ENCODE measurements at regions not wholly inside any gene's neighbourhood (a gene's known extent, or its start where the extent isn't known, plus 50 kb on each side); places are given as distances from the start of the nearest gene placed in this dataset.

GRCh38 chr20:60365064-60365666, 406.9 kb downstream of the CDH26 start:
- H3K14ac ChIP-seq (replicated peaks; ENCODE audit: low read depth, low read length): no peak overlapping the region
- no peak overlapping the region for H3K56ac ChIP-seq (ENCODE audit: extremely low read depth, insufficient read depth, low read length)
- H3K4me1 ChIP-seq (ENCODE audit: control insufficient read depth, insufficient read depth, low read length): no peaks in the 10 kb centered on the region
- no peak overlapping the region for H4K5ac ChIP-seq (ENCODE audit: low read depth, low read length)
- no peaks in the 10 kb centered on the region for H3K27me3 ChIP-seq (ENCODE audit: control insufficient read depth, insufficient read depth, low read length)
- no peaks in the 10 kb centered on the region for H4K20me1 ChIP-seq (ENCODE audit: insufficient read depth, low read length)
- no peak overlapping the region for H2BK15ac ChIP-seq (ENCODE audit: low read depth, low read length)
- no peak overlapping the region for H2AFZ ChIP-seq (replicated peaks; ENCODE audit: low read length, poor library complexity)
- H3K27ac ChIP-seq (ENCODE audit: insufficient read depth, low read length): no peak overlapping the region
- no peak overlapping the region for H2AK9ac ChIP-seq (replicated peaks; ENCODE audit: low read depth, low read length, poor library complexity)
- in situ Hi-C loops (cut with MboI; ENCODE audit: low sequenced_read_pairs) (no loop called here), intact Hi-C loops (cut with micrococcal nuclease) (no loop called here), dilution Hi-C loops (cut with HindIII; ENCODE audit: low sequenced_read_pairs, unreplicated experiment) (no loop called here)
- H3K18ac ChIP-seq (ENCODE audit: low read depth, low read length): no peak overlapping the region
- H3K9me3 ChIP-seq (ENCODE audit: control insufficient read depth, insufficient read depth, low read length): peaks cover 11% of the 10 kb centered on the region
- no peak overlapping the region for H3K4me3 ChIP-seq (ENCODE audit: insufficient read depth, low read depth, low read length)
- no peak overlapping the region for H3K4ac ChIP-seq (ENCODE audit: low read depth, low read length)
- ChIA-PET POLR2A (ENCODE audit: unreplicated experiment) (no interaction called here), CTCF (no interaction called here)
- no peak overlapping the region for H2AK5ac ChIP-seq (ENCODE audit: low read depth, low read length)
- ATAC-seq (ENCODE audit: low read depth): no peak
- no peak overlapping the region for H2BK20ac ChIP-seq (ENCODE audit: low read depth, low read length)
- no peaks in the 10 kb centered on the region for H3K9me1 ChIP-seq (ENCODE audit: insufficient read depth, low read length)
- H2BK5ac ChIP-seq (ENCODE audit: low read depth, low read length, poor library complexity, severe bottlenecking): no peak overlapping the region
- H2BK120ac ChIP-seq (ENCODE audit: low read depth, low read length): no peak overlapping the region
- no peak overlapping the region for H3K23ac ChIP-seq (ENCODE audit: low read depth, low read length)
- TF ChIP-seq POLR2A (IDR thresholded peaks at IDR 0.05; ENCODE audit: low read depth, low read length): no peak
- TF ChIP-seq BHLHE40 (IDR thresholded peaks at IDR 0.05; ENCODE audit: low read depth, low read length): no peak
- TF ChIP-seq RCOR1 (IDR thresholded peaks at IDR 0.05; ENCODE audit: insufficient replicate concordance, low read length): no peak
- TF ChIP-seq RFX5 (IDR thresholded peaks at IDR 0.05; ENCODE audit: low read depth, low read length): no peak
- TF ChIP-seq RAD21 (IDR thresholded peaks at IDR 0.05; ENCODE audit: low read length): peak; percentile 29; the same call in 1 of the 2 replicates
- TF ChIP-seq SMC3 (IDR thresholded peaks at IDR 0.05; ENCODE audit: low read depth, low read length): no peak
- no peak for TF ChIP-seq NFE2L2 (IDR thresholded peaks at IDR 0.05; ENCODE audit: low read depth, low read length)
- TF ChIP-seq FOS (IDR thresholded peaks at IDR 0.05; ENCODE audit: low read depth, low read length): no peak
- H4K91ac ChIP-seq (ENCODE audit: insufficient read depth, low read depth, low read length): no peak overlapping the region
- H3K79me1 ChIP-seq (ENCODE audit: low read depth in 1 of 2, low read length in 2 of 2): no peaks in the 10 kb centered on the region
- H3K4me2 ChIP-seq (ENCODE audit: low read depth, low read length): no peak overlapping the region
- BruUV-seq (replicated peaks): no TSS peak
- H3K36me3 ChIP-seq (ENCODE audit: control insufficient read depth, insufficient read depth, low read length): no peaks in the 10 kb centered on the region
- no peak overlapping the region for H4K8ac ChIP-seq (ENCODE audit: low read depth in 2 of 2, low read length in 2 of 2)
- no peak overlapping the region for H3K9ac ChIP-seq (ENCODE audit: low read depth, low read length)
- WGBS, 2 experiments (ENCODE audit: extremely low coverage in 2 of 2, insufficient read length in 1 of 2): 73% methylated on average over 3 of the region's 8 CpGs; no CpG with 5 or more reads in 1 of the 2 experiments
- DNase-seq: no peak
